IMR-90 (cell line): ENCODE measurements at regions not wholly inside any gene's neighbourhood (a gene's known extent, or its start where the extent isn't known, plus 50 kb on each side); places are given as distances from the start of the nearest gene placed in this dataset.

ENCODE experiments used
- BHLHE40 ChIP-seq: fragments of 150-350 bp; IDR thresholded peaks from 2 replicates; pipeline ENCODE4 v1.6.1; 2016; ENCODE audit warnings: mild to moderate bottlenecking, low read depth, low read length
- CEBPB ChIP-seq: IDR thresholded peaks from 2 replicates; pipeline ENCODE4 v1.6.1; 2012; ENCODE audit warnings: low read depth, low read length, improper control_type of control experiment
- FOS ChIP-seq: fragments of 150-350 bp; IDR thresholded peaks from 2 replicates; pipeline ENCODE4 v1.6.1; 2016; ENCODE audit warnings: low read depth, low read length
- MAFK ChIP-seq: IDR thresholded peaks from 2 replicates; pipeline ENCODE4 v1.6.1; 2012; ENCODE audit warnings: low read depth, low read length, improper control_type of control experiment
- MAZ ChIP-seq: IDR thresholded peaks from 2 replicates; pipeline ENCODE4 v1.6.1; 2012; ENCODE audit warnings: low read depth, mild to moderate bottlenecking, low read length, improper control_type of control experiment, moderate library complexity, borderline replicate concordance
- POLR2A ChIP-seq: IDR thresholded peaks from 2 replicates; pipeline ENCODE4 v1.6.1; 2012; ENCODE audit warnings: mild to moderate bottlenecking, low read depth, low read length
- RAD21 ChIP-seq: IDR thresholded peaks from 2 replicates; pipeline ENCODE4 v1.6.1; 2012; ENCODE audit warnings: low read length, improper control_type of control experiment
- RCOR1 ChIP-seq: IDR thresholded peaks from 2 replicates; pipeline ENCODE4 v1.6.1; 2012; ENCODE audit warnings: mild to moderate bottlenecking, low read length, improper control_type of control experiment; ENCODE audit not compliant: insufficient replicate concordance
- SMC3 ChIP-seq: fragments of 150-350 bp; IDR thresholded peaks from 2 replicates; pipeline ENCODE4 v1.6.1; 2016; ENCODE audit warnings: low read depth, mild to moderate bottlenecking, antibody characterized with exemption, low read length, moderate library complexity
- TF ChIP-seq, protein P1 (sequence below): conservative IDR thresholded peaks from 2 replicates; pipeline ENCODE4 v1.5.1; 2012; ENCODE audit warnings: mild to moderate bottlenecking, low read depth, low read length, improper control_type of control experiment
- TF ChIP-seq, protein P2 (sequence below): fragments of 150-350 bp; IDR thresholded peaks from 2 replicates; pipeline ENCODE4 v1.6.1; 2017; ENCODE audit warnings: mild to moderate bottlenecking, antibody characterized with exemption, low read length, low read depth
- TF ChIP-seq, protein P3 (sequence below): fragments of 150-350 bp; IDR thresholded peaks from 2 replicates; pipeline ENCODE4 v1.6.1; 2016; ENCODE audit warnings: low read depth, mild to moderate bottlenecking, low read length, moderate library complexity, borderline replicate concordance

DNA sequence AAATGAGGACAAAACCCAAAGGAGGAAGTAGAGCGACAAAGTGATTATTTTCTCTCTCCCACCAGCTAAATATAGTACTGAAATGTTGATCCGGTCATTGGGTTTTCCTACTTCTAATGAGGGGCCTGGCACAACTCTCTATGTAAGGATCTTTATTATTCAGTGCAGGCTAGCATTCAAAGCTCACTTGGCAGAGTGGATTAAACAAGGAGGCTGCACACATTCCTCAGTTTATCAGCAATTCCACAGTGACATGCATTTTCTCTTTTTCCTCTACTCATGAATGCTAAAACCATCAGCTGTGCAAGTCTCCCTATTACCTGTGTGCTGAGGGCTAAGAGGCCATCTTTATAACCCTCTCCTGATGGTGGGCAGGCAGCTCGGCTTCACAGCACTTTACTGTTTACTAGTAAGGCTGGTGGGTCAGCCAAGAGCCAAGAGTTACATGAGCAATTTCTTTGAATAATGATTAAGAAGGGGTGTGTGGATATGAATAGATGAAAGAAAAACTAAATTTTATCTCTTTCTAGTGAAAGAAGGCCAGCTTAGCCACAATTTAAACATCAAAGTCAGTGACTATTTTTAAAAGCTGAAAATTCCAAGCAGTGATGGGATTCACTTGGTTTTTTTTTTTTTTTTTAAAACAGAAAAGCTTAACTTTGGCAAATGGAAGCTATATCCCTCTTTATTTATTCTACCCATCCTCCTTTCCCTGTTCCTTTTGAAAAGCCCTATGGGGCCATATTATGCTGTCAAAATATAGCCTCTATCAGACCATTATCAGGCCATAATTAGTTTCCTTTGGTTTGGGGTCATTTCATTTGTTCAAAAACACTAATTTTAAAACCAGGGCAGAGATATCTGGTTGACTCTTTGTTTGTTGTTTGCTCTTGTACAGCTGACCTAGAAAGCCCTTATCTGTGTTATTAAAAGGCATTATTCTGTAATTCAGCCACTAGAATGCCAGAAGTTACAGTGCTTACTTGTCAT, 111.0 kb downstream of the RBM43 start:
- TF ChIP-seq FOS (no peak), BHLHE40 (no peak), POLR2A (no peak), CEBPB (no peak), SMC3 (no peak), MAFK (no peak), RCOR1 (no peak), MAZ (no peak), RAD21 (no peak)
- TF ChIP-seq, protein P1, sequence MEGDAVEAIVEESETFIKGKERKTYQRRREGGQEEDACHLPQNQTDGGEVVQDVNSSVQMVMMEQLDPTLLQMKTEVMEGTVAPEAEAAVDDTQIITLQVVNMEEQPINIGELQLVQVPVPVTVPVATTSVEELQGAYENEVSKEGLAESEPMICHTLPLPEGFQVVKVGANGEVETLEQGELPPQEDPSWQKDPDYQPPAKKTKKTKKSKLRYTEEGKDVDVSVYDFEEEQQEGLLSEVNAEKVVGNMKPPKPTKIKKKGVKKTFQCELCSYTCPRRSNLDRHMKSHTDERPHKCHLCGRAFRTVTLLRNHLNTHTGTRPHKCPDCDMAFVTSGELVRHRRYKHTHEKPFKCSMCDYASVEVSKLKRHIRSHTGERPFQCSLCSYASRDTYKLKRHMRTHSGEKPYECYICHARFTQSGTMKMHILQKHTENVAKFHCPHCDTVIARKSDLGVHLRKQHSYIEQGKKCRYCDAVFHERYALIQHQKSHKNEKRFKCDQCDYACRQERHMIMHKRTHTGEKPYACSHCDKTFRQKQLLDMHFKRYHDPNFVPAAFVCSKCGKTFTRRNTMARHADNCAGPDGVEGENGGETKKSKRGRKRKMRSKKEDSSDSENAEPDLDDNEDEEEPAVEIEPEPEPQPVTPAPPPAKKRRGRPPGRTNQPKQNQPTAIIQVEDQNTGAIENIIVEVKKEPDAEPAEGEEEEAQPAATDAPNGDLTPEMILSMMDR = no peak
- TF ChIP-seq, protein P2, sequence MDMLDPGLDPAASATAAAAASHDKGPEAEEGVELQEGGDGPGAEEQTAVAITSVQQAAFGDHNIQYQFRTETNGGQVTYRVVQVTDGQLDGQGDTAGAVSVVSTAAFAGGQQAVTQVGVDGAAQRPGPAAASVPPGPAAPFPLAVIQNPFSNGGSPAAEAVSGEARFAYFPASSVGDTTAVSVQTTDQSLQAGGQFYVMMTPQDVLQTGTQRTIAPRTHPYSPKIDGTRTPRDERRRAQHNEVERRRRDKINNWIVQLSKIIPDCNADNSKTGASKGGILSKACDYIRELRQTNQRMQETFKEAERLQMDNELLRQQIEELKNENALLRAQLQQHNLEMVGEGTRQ = no peak
- TF ChIP-seq, protein P3, sequence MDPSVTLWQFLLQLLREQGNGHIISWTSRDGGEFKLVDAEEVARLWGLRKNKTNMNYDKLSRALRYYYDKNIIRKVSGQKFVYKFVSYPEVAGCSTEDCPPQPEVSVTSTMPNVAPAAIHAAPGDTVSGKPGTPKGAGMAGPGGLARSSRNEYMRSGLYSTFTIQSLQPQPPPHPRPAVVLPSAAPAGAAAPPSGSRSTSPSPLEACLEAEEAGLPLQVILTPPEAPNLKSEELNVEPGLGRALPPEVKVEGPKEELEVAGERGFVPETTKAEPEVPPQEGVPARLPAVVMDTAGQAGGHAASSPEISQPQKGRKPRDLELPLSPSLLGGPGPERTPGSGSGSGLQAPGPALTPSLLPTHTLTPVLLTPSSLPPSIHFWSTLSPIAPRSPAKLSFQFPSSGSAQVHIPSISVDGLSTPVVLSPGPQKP = no peak
